GM23338 (cell line): ENCODE measurements at regions not wholly inside any gene's neighbourhood (a gene's known extent, or its start where the extent isn't known, plus 50 kb on each side); places are given as distances from the start of the nearest gene placed in this dataset.

Experiments
- CTCF ChIP-seq, 2 experiments: fragments of 200-600 bp in 1 of 2; sonication (generic) in 1 of 2; conservative IDR thresholded peaks; 2 replicates each; pipeline versions ENCODE4 v1.5.1 to v1.6.1; 2016 to 2017; ENCODE audit warnings: antibody characterized with exemption in 2 of 2, low read depth in 2 of 2, mild to moderate bottlenecking in 2 of 2, moderate library complexity in 1 of 2
- EZH2 ChIP-seq: fragments of 200-600 bp; sonication (generic); IDR thresholded peaks from one replicate; pipeline ENCODE4 v1.8.0; 2017; ENCODE audit warnings: antibody characterized with exemption, mild to moderate bottlenecking, low read depth; ENCODE audit not compliant: unreplicated experiment
- JUNB ChIP-seq: IDR thresholded peaks from one replicate; pipeline ENCODE4 v1.6.1; 2016; ENCODE audit warnings: antibody characterized with exemption; ENCODE audit not compliant: unreplicated experiment
- POLR2AphosphoS5 ChIP-seq: IDR thresholded peaks from 2 replicates; pipeline ENCODE4 v1.6.1; 2016; ENCODE audit warnings: antibody characterized with exemption, low read depth
- ZNF114 ChIP-seq: fragments of 250-450 bp; sonication (Bioruptor Pico); IDR thresholded peaks from 2 replicates; pipeline ENCODE4 v1.5.0; 2020; ENCODE audit warnings: mild to moderate bottlenecking, moderate library complexity

- TF ChIP-seq CTCF (conservative IDR thresholded peaks at IDR 0.05; ENCODE audit: low read depth in 2 of 2) (no peak), JUNB (no peak), POLR2AphosphoS5 (no peak), EZH2 (no peak), ZNF114 (CRISPR knock-in tag) (no peak)
These were observed 229.5 kb downstream of the TFCP2L1 start for GRCh38 chr2:121055501-121055900.
